ENCODE measurements at regions not wholly inside any gene's neighbourhood (a gene's known extent, or its start where the extent isn't known, plus 50 kb on each side); places are given as distances from the start of the nearest gene placed in this dataset.

- TF ChIP-seq POLR2A (IDR thresholded peaks at IDR 0.05) = no peak
- TF ChIP-seq, protein P1, sequence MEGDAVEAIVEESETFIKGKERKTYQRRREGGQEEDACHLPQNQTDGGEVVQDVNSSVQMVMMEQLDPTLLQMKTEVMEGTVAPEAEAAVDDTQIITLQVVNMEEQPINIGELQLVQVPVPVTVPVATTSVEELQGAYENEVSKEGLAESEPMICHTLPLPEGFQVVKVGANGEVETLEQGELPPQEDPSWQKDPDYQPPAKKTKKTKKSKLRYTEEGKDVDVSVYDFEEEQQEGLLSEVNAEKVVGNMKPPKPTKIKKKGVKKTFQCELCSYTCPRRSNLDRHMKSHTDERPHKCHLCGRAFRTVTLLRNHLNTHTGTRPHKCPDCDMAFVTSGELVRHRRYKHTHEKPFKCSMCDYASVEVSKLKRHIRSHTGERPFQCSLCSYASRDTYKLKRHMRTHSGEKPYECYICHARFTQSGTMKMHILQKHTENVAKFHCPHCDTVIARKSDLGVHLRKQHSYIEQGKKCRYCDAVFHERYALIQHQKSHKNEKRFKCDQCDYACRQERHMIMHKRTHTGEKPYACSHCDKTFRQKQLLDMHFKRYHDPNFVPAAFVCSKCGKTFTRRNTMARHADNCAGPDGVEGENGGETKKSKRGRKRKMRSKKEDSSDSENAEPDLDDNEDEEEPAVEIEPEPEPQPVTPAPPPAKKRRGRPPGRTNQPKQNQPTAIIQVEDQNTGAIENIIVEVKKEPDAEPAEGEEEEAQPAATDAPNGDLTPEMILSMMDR (IDR thresholded peaks at IDR 0.05) = no peak
Observed at GRCh38 chr2:8532438-8532837, 149.4 kb upstream of the ID2 start.
